ENCODE measurements at regions not wholly inside any gene's neighbourhood (a gene's known extent, or its start where the extent isn't known, plus 50 kb on each side); places are given as distances from the start of the nearest gene placed in this dataset.

- no peak for DNase-seq (ENCODE audit: low spot score)
- Histone ChIP-seq H3K36me3 (ENCODE audit: low read depth) (no peaks in the 10 kb centered on the region), H3K4me3 (ENCODE audit: severe bottlenecking) (no peak overlapping the region), H3K9me3 (ENCODE audit: severe bottlenecking) (no peaks in the 10 kb centered on the region), H3K27me3 (ENCODE audit: insufficient read depth, poor library complexity, severe bottlenecking) (no peaks in the 10 kb centered on the region), H3K27ac (ENCODE audit: poor library complexity, severe bottlenecking) (no peak overlapping the region), H3K4me1 (ENCODE audit: insufficient read depth, poor library complexity, severe bottlenecking) (no peaks in the 10 kb centered on the region)
- no peak for TF ChIP-seq CTCF (IDR thresholded peaks at IDR 0.05; ENCODE audit: poor library complexity, severe bottlenecking)
- ATAC-seq (ENCODE audit: low read depth): no peak
Measured at GRCh38 chr14:89637581-89637980, 220.5 kb upstream of the FOXN3 start.

GRCh38 chr14:89635615-89636014 is 218.6 kb upstream of the FOXN3 start:
- TF ChIP-seq CTCF (IDR thresholded peaks at IDR 0.05; ENCODE audit: poor library complexity, severe bottlenecking): no peak
- ATAC-seq (ENCODE audit: low read depth): no peak

GRCh38 chr14:89634037-89634436 is 217.0 kb upstream of the FOXN3 start:
- Histone ChIP-seq H3K27ac (ENCODE audit: poor library complexity, severe bottlenecking) (no peak overlapping the region), H3K9me3 (ENCODE audit: severe bottlenecking) (no peaks in the 10 kb centered on the region), H3K36me3 (ENCODE audit: low read depth) (no peaks in the 10 kb centered on the region), H3K4me3 (ENCODE audit: severe bottlenecking) (no peak overlapping the region), H3K27me3 (ENCODE audit: insufficient read depth, poor library complexity, severe bottlenecking) (no peaks in the 10 kb centered on the region), H3K4me1 (ENCODE audit: insufficient read depth, poor library complexity, severe bottlenecking) (peaks cover 16% of the 10 kb centered on the region)
- ATAC-seq (ENCODE audit: low read depth) (no peak), DNase-seq (ENCODE audit: low spot score) (no peak)
- TF ChIP-seq CTCF (IDR thresholded peaks at IDR 0.05; ENCODE audit: poor library complexity, severe bottlenecking): no peak

More at GRCh38 chr14:89635615-89636014, 218.6 kb upstream of the FOXN3 start:
- Histone ChIP-seq H3K36me3 (ENCODE audit: low read depth) (no peaks in the 10 kb centered on the region), H3K27me3 (ENCODE audit: insufficient read depth, poor library complexity, severe bottlenecking) (no peaks in the 10 kb centered on the region), H3K27ac (ENCODE audit: poor library complexity, severe bottlenecking) (no peak overlapping the region), H3K4me3 (ENCODE audit: severe bottlenecking) (no peak overlapping the region), H3K9me3 (ENCODE audit: severe bottlenecking) (no peaks in the 10 kb centered on the region), H3K4me1 (ENCODE audit: insufficient read depth, poor library complexity, severe bottlenecking) (peaks cover 10% of the 10 kb centered on the region)
- no peak for DNase-seq (ENCODE audit: low spot score)

- Histone ChIP-seq H3K36me3 (ENCODE audit: low read depth) (no peaks in the 10 kb centered on the region), H3K4me3 (ENCODE audit: severe bottlenecking) (no peak overlapping the region), H3K27ac (ENCODE audit: poor library complexity, severe bottlenecking) (peak overlapping the region; percentile 53), H3K4me1 (ENCODE audit: insufficient read depth, poor library complexity, severe bottlenecking) (peaks cover 17% of the 10 kb centered on the region), H3K9me3 (ENCODE audit: severe bottlenecking) (no peaks in the 10 kb centered on the region), H3K27me3 (ENCODE audit: insufficient read depth, poor library complexity, severe bottlenecking) (no peaks in the 10 kb centered on the region)
- DNase-seq (ENCODE audit: low spot score): no peak
- no peak for TF ChIP-seq CTCF (IDR thresholded peaks at IDR 0.05; ENCODE audit: poor library complexity, severe bottlenecking)
- no peak for ATAC-seq (ENCODE audit: low read depth)
Measured at GRCh38 chr14:89630101-89630829, 213.2 kb upstream of the FOXN3 start.

- ATAC-seq (ENCODE audit: low read depth): no peak
- H3K4me3 ChIP-seq (ENCODE audit: severe bottlenecking): no peak overlapping the region
- no peak overlapping the region for H3K27ac ChIP-seq (ENCODE audit: poor library complexity, severe bottlenecking)
- no peak for DNase-seq (ENCODE audit: low spot score)
- TF ChIP-seq CTCF (IDR thresholded peaks at IDR 0.05; ENCODE audit: poor library complexity, severe bottlenecking): no peak
- H3K9me3 ChIP-seq (ENCODE audit: severe bottlenecking): no peaks in the 10 kb centered on the region
- no peaks in the 10 kb centered on the region for H3K36me3 ChIP-seq (ENCODE audit: low read depth)
- H3K27me3 ChIP-seq (ENCODE audit: insufficient read depth, poor library complexity, severe bottlenecking): no peaks in the 10 kb centered on the region
- peaks cover 17% of the 10 kb centered on the region for H3K4me1 ChIP-seq (ENCODE audit: insufficient read depth, poor library complexity, severe bottlenecking)
Measured at GRCh38 chr14:89629383-89629782, 212.3 kb upstream of the FOXN3 start.

Measured in RWPE2 (cell line).